MM.1S (cell line): ENCODE measurements at regions not wholly inside any gene's neighbourhood (a gene's known extent, or its start where the extent isn't known, plus 50 kb on each side); places are given as distances from the start of the nearest gene placed in this dataset.

ENCODE experiments used
- EZH2phosphoT487 ChIP-seq: fragments of 300-600 bp; sonication (generic); IDR thresholded peaks from 2 replicates; pipeline ENCODE4 v1.6.1; 2018; ENCODE audit warnings: antibody characterized with exemption, low read length
- TF ChIP-seq, protein P1 (sequence below): fragments of 300-600 bp; sonication (generic); IDR thresholded peaks from 2 replicates; pipeline ENCODE4 v1.5.1; 2016; ENCODE audit warnings: antibody characterized with exemption, low read length, mixed read lengths

DNA sequence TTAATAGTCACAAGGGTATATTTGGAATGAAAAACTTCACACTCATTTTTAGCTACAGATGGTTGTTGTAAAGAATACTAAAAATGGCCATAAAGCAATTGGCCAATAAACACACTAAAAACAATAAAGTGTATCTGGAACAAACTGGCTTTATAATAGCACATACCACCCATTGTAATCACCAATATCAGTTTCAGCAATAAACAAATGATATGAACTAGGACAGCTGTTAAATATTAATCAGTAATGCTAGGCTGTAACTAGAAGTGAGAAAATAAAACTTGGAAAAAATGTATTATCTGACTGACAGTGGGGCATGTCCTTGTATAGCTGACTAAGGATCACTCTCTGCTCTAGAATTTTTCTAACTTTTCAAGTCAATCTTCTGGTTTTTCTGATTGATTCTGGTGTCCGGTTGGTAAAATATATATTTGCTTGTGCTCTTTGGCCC is 312.5 kb downstream of the RND3 start:
- TF ChIP-seq EZH2phosphoT487: no peak
- TF ChIP-seq, protein P1, sequence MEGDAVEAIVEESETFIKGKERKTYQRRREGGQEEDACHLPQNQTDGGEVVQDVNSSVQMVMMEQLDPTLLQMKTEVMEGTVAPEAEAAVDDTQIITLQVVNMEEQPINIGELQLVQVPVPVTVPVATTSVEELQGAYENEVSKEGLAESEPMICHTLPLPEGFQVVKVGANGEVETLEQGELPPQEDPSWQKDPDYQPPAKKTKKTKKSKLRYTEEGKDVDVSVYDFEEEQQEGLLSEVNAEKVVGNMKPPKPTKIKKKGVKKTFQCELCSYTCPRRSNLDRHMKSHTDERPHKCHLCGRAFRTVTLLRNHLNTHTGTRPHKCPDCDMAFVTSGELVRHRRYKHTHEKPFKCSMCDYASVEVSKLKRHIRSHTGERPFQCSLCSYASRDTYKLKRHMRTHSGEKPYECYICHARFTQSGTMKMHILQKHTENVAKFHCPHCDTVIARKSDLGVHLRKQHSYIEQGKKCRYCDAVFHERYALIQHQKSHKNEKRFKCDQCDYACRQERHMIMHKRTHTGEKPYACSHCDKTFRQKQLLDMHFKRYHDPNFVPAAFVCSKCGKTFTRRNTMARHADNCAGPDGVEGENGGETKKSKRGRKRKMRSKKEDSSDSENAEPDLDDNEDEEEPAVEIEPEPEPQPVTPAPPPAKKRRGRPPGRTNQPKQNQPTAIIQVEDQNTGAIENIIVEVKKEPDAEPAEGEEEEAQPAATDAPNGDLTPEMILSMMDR: no peak
